Hematopoietic multipotent progenitor cell treated with erythropoietin and hydrocortisone succinate and interleukin-3 and kit ligand, for 15 days (in vitro differentiated cells): ENCODE measurements at regions not wholly inside any gene's neighbourhood (a gene's known extent, or its start where the extent isn't known, plus 50 kb on each side); places are given as distances from the start of the nearest gene placed in this dataset.
"Not testable (repeated sequence)": the region's sequence is repeated elsewhere in the genome, so short reads cannot be mapped to it uniquely, and the experiment has no call there.

Source experiments
- DNase-seq: peaks from one replicate; pipeline ENCODE4 v3.0.0-alpha.2; 2015; ENCODE audit warnings: low spot score

GRCh38 chr3:21894459-21895340, 143.7 kb upstream of the ZNF385D start:
- DNase-seq, result no peak

GRCh38 chr3:21898316-21898715, 147.3 kb upstream of the ZNF385D start:
- no peak for DNase-seq

- no peak for DNase-seq
Observed at GRCh38 chr3:21901484-21901883, 150.5 kb upstream of the ZNF385D start.

DNA sequence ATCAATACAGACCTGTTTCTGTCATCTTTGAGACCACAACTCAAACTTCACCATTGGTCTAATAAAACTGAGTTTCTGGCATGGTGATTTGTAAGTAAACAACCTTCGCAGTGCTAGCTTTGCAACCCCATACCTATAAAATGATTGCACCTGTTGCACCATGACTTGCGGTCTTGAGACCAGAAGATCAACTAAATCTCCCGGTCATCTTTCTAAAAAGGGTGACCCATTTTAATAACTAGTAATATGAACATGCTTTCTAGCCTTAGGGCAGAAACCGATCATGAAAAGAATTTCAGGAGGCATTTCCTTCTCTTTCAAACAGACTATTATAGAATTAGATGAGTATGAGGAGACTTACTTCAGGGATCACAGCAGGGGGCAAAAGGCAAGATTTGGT, 151.9 kb upstream of the ZNF385D start:
- DNase-seq, result no peak

GRCh38 chr3:21909096-21909495, 158.1 kb upstream of the ZNF385D start:
- DNase-seq, result no peak

DNA sequence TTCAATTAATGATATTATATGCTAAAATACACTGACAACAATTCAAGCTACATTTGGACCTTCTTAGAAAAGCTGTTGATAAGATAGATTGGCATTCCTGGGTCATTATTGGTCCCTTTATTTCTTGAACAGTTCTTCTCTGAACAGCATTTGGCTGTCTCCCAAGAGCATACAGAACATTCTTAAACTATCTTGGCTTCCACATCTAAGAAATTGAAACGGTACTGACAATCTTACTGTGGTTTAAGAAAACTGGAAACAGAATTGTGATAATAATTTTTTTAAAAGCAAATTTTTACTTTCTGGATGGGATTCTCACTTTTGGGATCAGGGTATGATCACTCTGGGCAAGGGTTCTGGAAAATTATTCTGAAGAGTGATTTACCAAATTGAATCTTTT, 161.7 kb upstream of the ZNF385D start:
- no peak for DNase-seq

- DNase-seq, result no peak
Observed at GRCh38 chr3:21913791-21914190, 162.8 kb upstream of the ZNF385D start.

DNA sequence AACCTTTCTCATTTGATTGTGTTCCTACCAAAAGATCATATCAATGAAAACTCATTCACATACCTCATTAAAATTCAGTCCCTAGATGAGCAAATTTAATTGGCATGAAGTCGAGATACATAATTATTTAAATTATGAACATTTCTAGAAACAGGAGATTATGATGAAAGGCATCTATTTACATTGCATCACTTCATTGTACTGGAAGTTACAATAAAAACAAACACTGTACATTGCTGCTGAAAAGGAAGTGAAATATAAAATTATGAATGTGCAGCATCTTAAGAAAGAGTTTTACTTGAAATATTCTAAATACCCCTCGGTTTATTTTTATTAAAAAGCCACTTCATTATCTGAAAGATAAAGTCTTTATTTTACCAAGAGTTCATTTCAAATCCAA, 163.4 kb upstream of the ZNF385D start:
- no peak for DNase-seq

- no peak for DNase-seq
Observed at GRCh38 chr3:21919383-21919782, 168.4 kb upstream of the ZNF385D start.

GRCh38 chr3:21920421-21920861, 169.4 kb upstream of the ZNF385D start:
- DNase-seq, result no peak

- not testable (repeated sequence) for DNase-seq
Observed at GRCh38 chr3:21923156-21923555, 172.1 kb upstream of the ZNF385D start.

DNA sequence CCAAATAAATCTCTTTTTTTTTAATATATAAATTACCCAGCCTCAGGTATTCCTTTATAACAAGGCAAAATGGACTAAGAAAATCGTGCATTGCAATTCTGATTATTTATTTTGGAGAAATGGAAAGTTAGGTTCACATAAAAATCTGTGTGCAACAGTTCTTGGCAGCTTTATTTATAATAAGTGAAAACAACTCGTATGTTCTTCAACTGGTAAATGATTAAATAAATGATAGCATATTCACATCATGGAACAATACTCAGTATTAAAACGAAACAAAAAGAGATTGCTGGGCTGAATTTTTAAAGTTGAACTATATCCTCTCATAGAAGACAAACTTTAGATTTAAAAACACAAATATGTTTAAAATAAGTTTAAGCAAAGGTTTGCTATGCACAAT, 176.3 kb upstream of the ZNF385D start:
- no peak for DNase-seq

GRCh38 chr3:21934591-21934990, 183.6 kb upstream of the ZNF385D start:
- DNase-seq, result no peak

DNA sequence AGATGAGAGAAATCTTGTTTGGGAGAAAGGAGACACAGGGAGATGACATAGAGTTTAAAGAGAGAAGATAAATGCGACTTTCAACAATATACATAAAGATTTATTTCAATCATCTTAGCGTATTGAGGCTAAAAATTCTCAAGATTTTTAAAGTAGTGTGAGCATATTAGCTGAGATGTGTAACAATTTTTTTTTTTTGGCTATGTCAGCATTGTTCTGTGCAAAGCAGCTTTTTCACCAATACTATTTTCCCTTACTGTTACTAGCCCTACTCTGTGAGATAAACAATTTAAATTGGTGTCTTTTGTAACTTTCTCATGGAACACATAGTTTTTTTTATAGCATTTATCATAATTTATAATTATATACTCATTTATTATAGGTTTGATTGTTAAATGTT, 185.2 kb upstream of the ZNF385D start:
- DNase-seq, result no peak

GRCh38 chr3:21938267-21938681, 187.3 kb upstream of the ZNF385D start:
- no peak for DNase-seq

DNA sequence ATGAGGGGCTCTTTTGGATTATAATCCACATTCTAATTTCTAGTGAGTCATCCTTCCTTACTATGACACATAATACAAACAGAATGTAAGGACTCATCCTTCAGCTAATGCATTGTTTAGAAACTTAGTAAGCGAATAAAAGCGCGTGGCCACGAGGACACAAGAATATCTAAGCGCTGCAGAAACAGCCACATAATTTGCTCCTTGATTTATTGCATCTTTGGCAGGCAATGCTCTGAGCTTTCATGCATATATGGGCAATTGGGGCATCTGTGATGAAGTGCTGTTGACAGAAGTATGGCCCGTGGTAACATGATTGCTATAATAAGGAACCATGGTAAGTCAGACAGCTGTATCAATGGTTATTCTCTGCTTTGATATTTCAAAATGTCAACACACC, 191.3 kb upstream of the ZNF385D start:
- DNase-seq, result no peak

GRCh38 chr3:21944251-21944650, 193.2 kb upstream of the ZNF385D start:
- DNase-seq, result no peak

DNA sequence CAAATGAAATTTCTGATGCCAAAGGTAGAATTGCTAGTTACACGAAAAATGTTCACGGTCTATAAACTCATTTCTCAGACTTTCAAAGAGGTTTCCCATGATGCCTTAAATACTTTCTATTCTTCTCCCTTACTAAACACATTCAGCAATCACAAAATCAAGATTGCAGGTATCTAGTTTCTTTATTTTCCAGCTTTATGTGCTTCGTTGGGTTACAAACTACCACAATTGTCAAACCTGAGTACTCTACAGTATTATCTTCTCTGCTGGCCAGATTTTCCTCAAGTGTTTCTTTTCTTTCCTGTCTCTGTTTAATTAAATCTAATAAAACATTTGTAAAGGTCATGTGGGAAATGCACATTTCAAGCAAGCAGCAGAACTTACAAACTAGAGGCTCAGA, 201.8 kb upstream of the ZNF385D start:
- DNase-seq, result no peak

DNA sequence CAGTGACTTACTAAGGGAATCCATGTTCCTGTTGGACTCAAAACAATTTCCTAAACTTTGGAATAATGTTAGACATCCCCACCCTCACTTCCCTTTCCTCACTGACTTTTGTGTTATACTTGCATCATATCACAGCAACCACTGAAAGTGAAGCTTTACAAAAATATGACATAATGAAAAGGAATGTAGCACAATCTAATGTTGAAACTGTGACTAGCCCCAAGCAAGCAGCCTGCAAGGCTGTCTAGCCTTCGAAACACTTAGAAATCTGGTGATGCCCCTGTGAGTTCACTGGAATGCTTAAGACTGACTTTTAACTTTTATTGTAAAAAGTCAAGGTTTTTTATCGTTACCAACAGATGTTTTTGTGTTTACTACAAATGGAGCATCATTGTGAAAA, 203.7 kb upstream of the ZNF385D start:
- DNase-seq, result no peak

DNA sequence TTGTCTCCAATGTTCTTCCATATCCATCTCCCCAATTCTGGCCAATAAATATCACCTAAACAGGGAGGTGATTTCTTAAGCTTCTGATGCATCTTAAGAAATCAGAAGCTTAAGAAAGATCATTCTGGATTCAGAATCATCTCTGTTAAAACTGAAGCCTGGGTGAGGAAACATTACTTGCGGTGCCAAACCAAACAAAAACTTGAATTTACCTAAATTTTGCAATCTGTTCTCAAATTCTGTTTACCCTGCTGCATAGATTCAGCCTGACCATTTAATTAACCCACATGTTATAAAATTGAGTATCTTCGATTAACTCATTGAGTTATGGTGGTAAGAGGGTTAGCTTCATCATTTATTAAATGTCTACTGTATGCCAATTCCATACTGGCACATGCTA, 204.4 kb upstream of the ZNF385D start:
- no peak for DNase-seq

- DNase-seq, result no peak
Observed at GRCh38 chr3:21960033-21960432, 209.0 kb upstream of the ZNF385D start.

GRCh38 chr3:21962456-21962855, 211.4 kb upstream of the ZNF385D start:
- DNase-seq, result no peak

GRCh38 chr3:21966457-21966856, 215.4 kb upstream of the ZNF385D start:
- not testable (repeated sequence) for DNase-seq

DNA sequence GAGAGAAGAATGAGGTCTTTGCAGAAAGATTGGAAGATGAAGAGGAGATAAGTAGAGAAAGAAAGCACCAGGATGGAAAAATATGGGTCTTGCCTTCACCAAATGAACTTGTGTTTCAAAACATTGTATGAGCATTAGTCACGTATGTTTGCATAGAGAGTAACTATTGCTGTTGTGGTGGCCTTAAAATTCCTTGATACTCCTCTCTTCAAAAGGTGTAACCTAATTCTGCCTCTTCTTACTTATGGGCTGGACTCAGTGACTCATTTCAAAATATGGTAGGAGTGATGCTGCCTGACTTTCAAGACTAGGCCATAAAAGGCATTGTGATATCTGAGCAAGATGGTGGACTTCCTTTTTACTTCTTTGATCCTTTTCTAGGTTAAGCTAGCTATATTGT, 228.7 kb upstream of the ZNF385D start:
- DNase-seq, result no peak
